ENCODE measurements at regions not wholly inside any gene's neighbourhood (a gene's known extent, or its start where the extent isn't known, plus 50 kb on each side); places are given as distances from the start of the nearest gene placed in this dataset.

GRCh38 chr21:32141318-32141633 lies 137.6 kb downstream of the MIS18A start (continued):
- TF ChIP-seq, protein P1, sequence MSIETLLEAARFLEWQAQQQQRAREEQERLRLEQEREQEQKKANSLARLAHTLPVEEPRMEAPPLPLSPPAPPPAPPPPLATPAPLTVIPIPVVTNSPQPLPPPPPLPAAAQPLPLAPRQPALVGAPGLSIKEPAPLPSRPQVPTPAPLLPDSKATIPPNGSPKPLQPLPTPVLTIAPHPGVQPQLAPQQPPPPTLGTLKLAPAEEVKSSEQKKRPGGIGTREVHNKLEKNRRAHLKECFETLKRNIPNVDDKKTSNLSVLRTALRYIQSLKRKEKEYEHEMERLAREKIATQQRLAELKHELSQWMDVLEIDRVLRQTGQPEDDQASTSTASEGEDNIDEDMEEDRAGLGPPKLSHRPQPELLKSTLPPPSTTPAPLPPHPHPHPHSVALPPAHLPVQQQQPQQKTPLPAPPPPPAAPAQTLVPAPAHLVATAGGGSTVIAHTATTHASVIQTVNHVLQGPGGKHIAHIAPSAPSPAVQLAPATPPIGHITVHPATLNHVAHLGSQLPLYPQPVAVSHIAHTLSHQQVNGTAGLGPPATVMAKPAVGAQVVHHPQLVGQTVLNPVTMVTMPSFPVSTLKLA (IDR thresholded peaks at IDR 0.05), result no peak

GRCh38 chr21:32140604-32141317 lies 138.1 kb downstream of the MIS18A start:
- no TSS peak for BruUV-seq (replicated peaks)
- Histone ChIP-seq H3K4me3 (replicated peaks in 1 of 3; ENCODE audit: insufficient read depth in 1 of 3, low read depth in 2 of 3, low read length in 3 of 3) (no peak overlapping the region), H4K20me1 (ENCODE audit: insufficient read depth, low read length) (no peaks in the 10 kb centered on the region), H3K4me2 (ENCODE audit: low read depth, low read length) (no peak overlapping the region), H3K9ac (ENCODE audit: insufficient read depth, low read depth, low read length) (no peak overlapping the region), H3K4me1 (ENCODE audit: insufficient read depth, low read length) (no peaks in the 10 kb centered on the region), H2AFZ (ENCODE audit: low read length) (no peak overlapping the region), H3K36me3 (replicated peaks in 1 of 2; ENCODE audit: control insufficient read depth in 1 of 2, insufficient read depth in 2 of 2, low read length in 2 of 2) (no peaks in the 10 kb centered on the region), H3K9me3 (ENCODE audit: low read length) (no peaks in the 10 kb centered on the region), H3K27ac (ENCODE audit: extremely low read length, insufficient read depth, low read length) (no peak overlapping the region), H3K79me2 (ENCODE audit: insufficient read depth, low read length) (no peaks in the 10 kb centered on the region), H3K27me3 (ENCODE audit: control insufficient read depth in 1 of 2, insufficient read depth in 2 of 2, low read length in 2 of 2) (peaks cover 0 to 6% of the 10 kb centered on the region in 2 experiments; a peak in 1 of 5 replicates)
- no peak for ATAC-seq
- intact Hi-C loops (cut with micrococcal nuclease; ENCODE audit: unreplicated experiment), result no loop called here
- 27% methylated on average over 9 of the region's 9 CpGs for WGBS (ENCODE audit: low lambda C conversion rate)
- TF ChIP-seq NFIC (IDR thresholded peaks at IDR 0.05; ENCODE audit: low read length) (no peak), MTF1 (CRISPR knock-in tag; IDR thresholded peaks at IDR 0.05) (no peak), RXRA (CRISPR knock-in tag; IDR thresholded peaks at IDR 0.05) (no peak), REXO4 (CRISPR knock-in tag; IDR thresholded peaks at IDR 0.05; ENCODE audit: borderline replicate concordance) (no peak), NR2F2 (IDR thresholded peaks at IDR 0.05; ENCODE audit: borderline replicate concordance, low read depth) (no peak), ZSCAN30 (CRISPR knock-in tag; IDR thresholded peaks at IDR 0.05) (no peak), ETV6 (CRISPR knock-in tag; conservative IDR thresholded peaks at IDR 0.05) (no peak), LBX2 (CRISPR knock-in tag; IDR thresholded peaks at IDR 0.05; ENCODE audit: borderline replicate concordance) (no peak), GATAD2A (CRISPR knock-in tag; IDR thresholded peaks at IDR 0.05) (no peak)
- DNase-seq (ENCODE audit: low spot score), result no peak
- no peak for FAIRE-seq
- ChIA-PET POLR2A (no interaction called here), CTCF (ENCODE audit: low intra/inter-chr PET ratio, low total read pairs) (no interaction called here)
- in situ Hi-C loops (cut with HindIII; ENCODE audit: extremely low pct_ligation_motif_present, low pct_unique_long_range_greater_than_20kb), result no loop called here
